MCF 10A (cell line): ENCODE measurements at regions not wholly inside any gene's neighbourhood (a gene's known extent, or its start where the extent isn't known, plus 50 kb on each side); places are given as distances from the start of the nearest gene placed in this dataset.

ENCODE experiments used
- BruUV-seq: library from RNA; stranded (reverse); fragments of 400-500 nt; replicated peaks from 2 replicates; lab custom pipeline; 2021; lab: Mats Ljungman, UMichigan
- CTCF ChIA-PET: fragments of 300-600 bp; sonication (Branson Sonifier 250); formaldehyde crosslinking; extraction: SDS; loops from one replicate; lab custom pipeline; 2021; ENCODE audit warnings: antibody characterized with exemption, inconsistent platforms; lab: Yijun Ruan, JAX
- POLR2A ChIA-PET: fragments of 300-600, 350-650 bp; sonication (Branson Sonifier 250); formaldehyde crosslinking; extraction: SDS; loops from one replicate; lab custom pipeline; 2020; ENCODE audit warnings: antibody characterized with exemption, inconsistent platforms; lab: Yijun Ruan, JAX
- DNase-seq: peaks from one replicate; pipeline ENCODE4 v3.0.0-alpha.2; 2018; ENCODE audit not compliant: unreplicated experiment
- H3K27ac Mint-ChIP-seq: one replicate; pipeline ENCODE4 v1.8.0; 2022; ENCODE audit warnings: mild to moderate bottlenecking, low read depth, mixed read lengths; ENCODE audit not compliant: unreplicated experiment
- H3K27me3 Mint-ChIP-seq: one replicate; pipeline ENCODE4 v1.8.0; 2022; ENCODE audit warnings: mixed read lengths; ENCODE audit not compliant: insufficient read depth, unreplicated experiment
- H3K36me3 Mint-ChIP-seq: one replicate; pipeline ENCODE4 v1.8.0; 2022; ENCODE audit warnings: mild to moderate bottlenecking, moderate library complexity, mixed read lengths; ENCODE audit not compliant: insufficient read depth, unreplicated experiment
- H3K4me1 Mint-ChIP-seq: one replicate; pipeline ENCODE4 v1.8.0; 2022; ENCODE audit warnings: mixed read lengths; ENCODE audit not compliant: insufficient read depth, unreplicated experiment
- H3K4me3 Mint-ChIP-seq: one replicate; pipeline ENCODE4 v1.8.0; 2022; ENCODE audit warnings: mild to moderate bottlenecking, moderate library complexity, mixed read lengths; ENCODE audit not compliant: unreplicated experiment
- H3K9me3 Mint-ChIP-seq: one replicate; pipeline ENCODE4 v1.8.0; 2022; ENCODE audit warnings: mixed read lengths; ENCODE audit not compliant: unreplicated experiment
- CTCF ChIP-seq: fragments of 200-600 bp; IDR thresholded peaks from one replicate; pipeline ENCODE4 v1.8.0; 2022; ENCODE audit warnings: antibody characterized with exemption, mild to moderate bottlenecking; ENCODE audit not compliant: unreplicated experiment
- intact Hi-C: fragments of 100-400 bp; cut with micrococcal nuclease; formaldehyde crosslinking; loops from 2 replicates; pipeline ENCODE4 v1.14.1; 2022

- CTCF ChIA-PET: no interaction called here
- TF ChIP-seq CTCF: no peak
- H3K4me3 Mint-ChIP-seq: no peak overlapping the region
- DNase-seq: no peak
- H3K4me1 Mint-ChIP-seq: no peaks in the 10 kb centered on the region
- BruUV-seq: no TSS peak
- H3K27ac Mint-ChIP-seq: no peak overlapping the region
- intact Hi-C loops: no loop called here
- no peaks in the 10 kb centered on the region for H3K27me3 Mint-ChIP-seq
- no peaks in the 10 kb centered on the region for H3K36me3 Mint-ChIP-seq
- H3K9me3 Mint-ChIP-seq: peaks cover 31% of the 10 kb centered on the region
- POLR2A ChIA-PET: no interaction called here
These were observed 228.6 kb upstream of the CDH5 start for GRCh38 chr16:66137853-66138252.

DNA sequence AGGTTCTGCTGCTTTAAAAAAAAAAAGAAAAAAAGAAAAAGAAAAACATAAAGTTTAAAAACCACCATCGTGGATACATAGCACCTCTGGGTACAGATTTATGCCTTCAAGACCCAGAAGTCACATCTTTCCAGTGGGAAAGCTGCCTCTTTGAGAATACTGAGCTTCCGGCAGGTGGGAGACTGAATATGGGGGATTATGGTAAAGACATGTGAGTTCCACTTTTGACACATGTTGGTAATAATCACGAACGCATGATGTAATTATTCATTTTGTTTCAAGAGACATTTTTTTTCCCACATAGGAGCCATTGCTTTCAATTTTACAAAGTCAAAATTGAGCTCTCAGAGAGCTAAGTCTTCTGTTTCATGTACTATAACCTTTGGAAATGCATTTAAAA, 229.7 kb upstream of the CDH5 start:
- Mint-ChIP-seq H3K36me3 (no peaks in the 10 kb centered on the region), H3K27ac (no peak overlapping the region), H3K9me3 (peaks cover 31% of the 10 kb centered on the region), H3K4me1 (no peaks in the 10 kb centered on the region), H3K4me3 (no peak overlapping the region), H3K27me3 (no peaks in the 10 kb centered on the region)
- no TSS peak for BruUV-seq
- TF ChIP-seq CTCF: no peak
- no peak for DNase-seq
- intact Hi-C loops: no loop called here
- CTCF ChIA-PET: no interaction called here
- POLR2A ChIA-PET: no interaction called here

DNA sequence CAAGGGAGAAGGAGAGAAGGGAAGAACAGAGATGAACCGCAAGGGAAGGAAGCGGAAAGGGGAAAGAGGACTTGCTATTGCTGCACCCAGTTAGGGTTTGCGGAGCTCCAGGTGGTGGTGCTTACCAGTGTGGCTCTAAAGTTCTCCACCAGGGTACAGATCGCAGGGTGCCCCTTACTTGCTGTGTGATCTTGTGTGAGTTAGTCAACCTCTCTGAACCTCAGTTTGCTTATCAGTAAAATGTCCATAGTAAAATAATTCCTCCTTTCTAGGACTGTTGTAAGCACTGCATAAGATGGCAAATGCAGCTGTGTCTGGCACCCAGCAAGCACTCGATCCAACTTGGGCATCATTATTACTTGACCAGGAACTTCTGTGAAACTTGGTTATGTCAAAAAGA, 230.7 kb upstream of the CDH5 start:
- TF ChIP-seq CTCF: no peak
- H3K27me3 Mint-ChIP-seq: no peaks in the 10 kb centered on the region
- POLR2A ChIA-PET: no interaction called here

DNA sequence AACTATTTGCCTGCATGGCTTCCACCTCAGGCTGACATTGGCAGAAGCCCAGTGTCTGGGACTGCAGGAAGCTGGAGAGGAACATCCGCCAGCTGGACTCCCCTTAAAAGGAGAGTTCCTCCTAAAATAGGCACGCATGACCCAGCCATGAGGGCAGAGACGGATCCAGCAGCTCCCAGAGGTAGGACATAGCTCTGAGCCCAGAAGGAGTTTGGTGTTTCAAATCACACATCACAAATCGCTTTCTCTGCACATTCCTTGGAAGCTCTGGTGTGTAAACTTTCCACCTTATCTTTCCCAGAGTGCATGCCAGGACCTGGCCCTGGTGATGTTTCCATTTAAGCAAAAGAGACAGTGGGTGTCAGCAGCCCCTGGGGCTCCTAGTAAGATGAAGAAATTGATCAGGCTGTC, 231.1 kb upstream of the CDH5 start:
- intact Hi-C loops: no loop called here
- H3K36me3 Mint-ChIP-seq: no peaks in the 10 kb centered on the region
- H3K9me3 Mint-ChIP-seq: peaks cover 31% of the 10 kb centered on the region
- H3K27ac Mint-ChIP-seq: no peak overlapping the region
- H3K4me1 Mint-ChIP-seq: no peaks in the 10 kb centered on the region
- no peak for DNase-seq
- POLR2A ChIA-PET: no interaction called here
- CTCF ChIA-PET: interaction anchor here (0.6 kb wide), 2 partner anchors 21 to 247 kb away, joined by 3 to 4 read pairs; no protein-coding TSS in a partner anchor
- no peak for TF ChIP-seq CTCF
- BruUV-seq: no TSS peak
- H3K4me3 Mint-ChIP-seq: no peak overlapping the region
- H3K27me3 Mint-ChIP-seq: no peaks in the 10 kb centered on the region

More for the DNA sequence above, 230.7 kb upstream of the CDH5 start:
- intact Hi-C loops: no loop called here
- Mint-ChIP-seq H3K4me3 (no peak overlapping the region), H3K27ac (no peak overlapping the region), H3K9me3 (peaks cover 31% of the 10 kb centered on the region), H3K4me1 (no peaks in the 10 kb centered on the region), H3K36me3 (no peaks in the 10 kb centered on the region)
- CTCF ChIA-PET: interaction anchor here (0.6 to 0.7 kb wide), 2 partner anchors 246 to 801 kb away, joined by 3 to 4 read pairs; no protein-coding TSS in a partner anchor
- no peak for DNase-seq
- BruUV-seq: no TSS peak
